NCI-H748 (cell line): ENCODE measurements at regions not wholly inside any gene's neighbourhood (a gene's known extent, or its start where the extent isn't known, plus 50 kb on each side); places are given as distances from the start of the nearest gene placed in this dataset.
"Not testable (repeated sequence)": the region's sequence is repeated elsewhere in the genome, so short reads cannot be mapped to it uniquely, and the experiment has no call there.

Source experiments
- DNase-seq: peaks from one replicate; lab custom pipeline; 2025; ENCODE audit not compliant: unreplicated experiment; lab: John Stamatoyannopoulos, UW

GRCh38 chr1:217048104-217048707 lies 325.0 kb upstream of the ESRRG start:
- DNase-seq: peak; percentile 13

GRCh38 chr1:217040711-217041455 lies 317.7 kb upstream of the ESRRG start:
- no peak for DNase-seq

- DNase-seq: no peak
These were observed 316.7 kb upstream of the ESRRG start for GRCh38 chr1:217039926-217040325.

- DNase-seq: not testable (repeated sequence)
These were observed 315.9 kb upstream of the ESRRG start for GRCh38 chr1:217039139-217039538.

- no peak for DNase-seq
These were observed 313.5 kb upstream of the ESRRG start for GRCh38 chr1:217036757-217037156.

DNA sequence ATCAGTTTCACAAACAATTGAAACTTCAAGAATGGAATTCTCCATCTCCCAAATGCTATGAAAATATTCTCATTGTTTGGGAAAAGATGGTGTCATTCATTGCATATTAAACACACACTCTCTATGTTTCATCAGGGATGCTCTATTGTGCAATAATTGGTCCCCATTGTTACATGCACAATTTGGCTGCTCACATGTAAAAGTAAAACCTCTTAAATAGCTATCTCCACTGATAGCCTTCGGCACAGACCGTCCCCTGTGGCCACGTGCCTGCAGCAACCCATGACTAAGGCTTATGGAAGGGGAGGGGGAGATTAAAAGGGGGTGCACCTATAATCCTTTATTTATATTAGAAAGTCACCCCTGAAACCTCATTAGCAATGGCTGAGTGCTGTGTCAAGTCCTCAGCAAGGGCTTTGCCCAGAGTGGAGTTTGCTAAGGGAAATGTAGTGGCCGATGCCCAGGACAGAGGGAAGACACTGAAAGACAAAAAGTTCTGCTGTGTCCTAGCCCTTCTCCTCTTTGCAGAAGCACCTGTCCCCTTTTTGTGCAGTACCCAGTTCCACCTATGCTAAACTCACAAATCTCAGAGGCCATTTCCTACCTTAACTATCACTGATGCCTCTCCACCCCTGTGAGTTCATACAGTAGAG lies 309.6 kb upstream of the ESRRG start:
- no peak for DNase-seq

GRCh38 chr1:217029281-217030157 lies 306.3 kb upstream of the ESRRG start:
- DNase-seq: no peak

- no peak for DNase-seq
These were observed 304.3 kb upstream of the ESRRG start for GRCh38 chr1:217027403-217028080.

GRCh38 chr1:217026531-217026930 lies 303.3 kb upstream of the ESRRG start:
- no peak for DNase-seq

GRCh38 chr1:217025381-217025780 lies 302.2 kb upstream of the ESRRG start:
- DNase-seq: no peak

GRCh38 chr1:217024911-217025310 lies 301.7 kb upstream of the ESRRG start:
- no peak for DNase-seq

- no peak for DNase-seq
These were observed 298.7 kb upstream of the ESRRG start for GRCh38 chr1:217021956-217022355.

DNA sequence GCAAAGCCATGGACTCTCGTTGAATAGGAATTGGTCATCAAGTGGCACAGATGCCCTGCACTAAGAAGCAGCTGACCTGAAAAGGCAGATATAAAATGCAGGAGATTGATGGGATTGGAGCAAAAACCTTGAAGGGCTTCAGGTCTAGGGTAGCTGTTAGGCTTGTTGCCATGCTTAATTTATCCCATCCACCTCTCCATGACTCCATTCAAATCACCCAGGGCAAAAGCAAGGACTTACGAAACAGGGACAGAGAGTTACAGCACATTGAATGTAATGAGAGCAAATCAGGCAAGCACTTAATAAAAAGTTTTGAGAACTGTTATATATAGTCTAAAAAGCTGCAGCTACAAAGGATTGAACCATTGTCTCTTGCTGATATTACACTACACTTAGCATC lies 298.2 kb upstream of the ESRRG start:
- no peak for DNase-seq

DNA sequence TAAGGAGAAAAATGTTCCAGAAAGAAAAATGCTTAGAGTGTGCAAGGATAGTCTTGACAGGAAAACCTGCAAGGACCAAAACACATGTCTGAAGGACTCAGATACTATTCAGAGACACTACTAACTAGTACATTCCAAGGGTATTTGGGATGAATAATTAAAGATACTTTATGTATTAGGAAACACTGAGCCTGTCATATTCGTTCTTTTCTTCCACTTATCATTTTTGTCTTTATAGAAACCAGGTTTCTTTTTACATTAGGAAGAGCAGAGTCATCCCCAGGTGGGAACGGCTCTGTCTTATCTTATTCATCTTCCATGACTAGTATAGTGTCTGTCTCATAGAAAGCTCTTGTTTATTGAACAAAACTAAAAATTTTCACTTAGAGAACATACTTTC lies 296.2 kb upstream of the ESRRG start:
- no peak for DNase-seq

GRCh38 chr1:217018648-217019047 lies 295.4 kb upstream of the ESRRG start:
- no peak for DNase-seq

GRCh38 chr1:217017165-217017564 lies 293.9 kb upstream of the ESRRG start:
- DNase-seq: no peak

- peak; percentile 18 for DNase-seq
These were observed 290.8 kb upstream of the ESRRG start for GRCh38 chr1:217014066-217014465.

DNA sequence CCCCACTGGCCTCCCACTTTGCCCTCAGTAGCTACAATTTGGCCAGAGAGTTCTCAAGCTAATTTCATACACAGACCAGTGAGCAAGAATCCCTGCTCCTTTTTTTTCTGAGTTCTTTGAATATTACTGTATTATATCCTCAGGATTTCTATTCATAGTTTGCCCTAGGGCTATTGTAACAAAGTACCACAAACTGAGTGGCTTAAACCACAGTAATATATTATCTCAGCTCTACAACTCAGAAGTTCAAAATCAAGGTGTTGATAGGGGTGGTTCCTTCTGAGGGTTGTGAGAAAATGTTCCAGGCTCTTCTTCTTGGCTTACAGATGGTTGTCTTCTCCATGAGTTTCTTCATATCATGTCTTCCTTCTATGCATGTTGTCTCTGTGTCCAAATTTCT lies 289.4 kb upstream of the ESRRG start:
- no peak for DNase-seq

DNA sequence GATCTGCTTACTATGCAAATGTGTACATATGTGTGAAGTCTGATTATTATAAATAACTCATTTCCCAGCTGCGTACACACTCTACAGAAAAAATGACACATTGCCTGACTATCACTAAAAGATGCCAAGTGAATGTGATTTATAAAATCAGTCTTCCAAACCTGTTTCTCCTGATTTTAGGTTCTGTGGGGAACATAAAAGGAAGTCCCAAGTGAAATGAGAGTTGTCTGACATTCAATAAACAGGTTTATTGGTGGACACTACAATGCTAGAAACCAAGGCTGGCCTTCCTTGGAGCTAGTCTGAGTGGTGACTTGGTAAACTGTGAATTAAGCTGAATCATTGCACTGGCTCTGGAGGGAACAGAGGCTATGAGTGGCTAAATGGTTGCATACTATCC lies 287.9 kb upstream of the ESRRG start:
- DNase-seq: no peak

- DNase-seq: no peak
These were observed 287.0 kb upstream of the ESRRG start for GRCh38 chr1:217010253-217010652.

GRCh38 chr1:217009376-217009775 lies 286.1 kb upstream of the ESRRG start:
- no peak for DNase-seq
